SK-N-SH (cell line): ENCODE measurements at regions not wholly inside any gene's neighbourhood (a gene's known extent, or its start where the extent isn't known, plus 50 kb on each side); places are given as distances from the start of the nearest gene placed in this dataset.

Experiments used
- CTCF ChIA-PET: fragments of 300-600, 350-600 bp; formaldehyde crosslinking; extraction: SDS; loops from one replicate; lab custom pipeline; 2021; lab: Yijun Ruan, JAX
- POLR2A ChIA-PET: fragments of 350-600 bp; sonication (Branson Sonifier 250); formaldehyde crosslinking; extraction: SDS; loops from one replicate; lab custom pipeline; 2020; ENCODE audit warnings: antibody characterized with exemption, inconsistent platforms; lab: Yijun Ruan, JAX
- DNase-seq: peaks from one replicate; pipeline ENCODE4 v3.0.0; 2012
- H2AFZ ChIP-seq: fragments of 200-600 bp; sonication (generic); 2 replicates; pipeline ENCODE4 v1.8.1; 2016; ENCODE audit warnings: antibody characterized with exemption, mild to moderate bottlenecking, low read depth
- H3F3A ChIP-seq: fragments of 200-600 bp; sonication (generic); replicated peaks from 2 replicates; pipeline ENCODE3; 2016; ENCODE audit warnings: antibody characterized with exemption, mild to moderate bottlenecking; ENCODE audit not compliant: insufficient read depth
- H3K27ac ChIP-seq, 2 experiments: fragments of 200-500 bp in 1 of 2; fragments of 200-600 bp in 1 of 2; sonication (Bioruptor generic) in 1 of 2; sonication (generic), shearing (Covaris generic) in 1 of 2; 2 replicates each; pipeline versions ENCODE4 v1.5.1 to v1.6.1; 2014 to 2016; ENCODE audit warnings: low read depth in 2 of 2, inconsistent platforms in 1 of 2, low read length in 1 of 2, mild to moderate bottlenecking in 1 of 2, mixed read lengths in 1 of 2
- H3K27me3 ChIP-seq: fragments of 200-600 bp; sonication (generic), shearing (Covaris generic); 2 replicates; pipeline ENCODE4 v1.6.1; 2016; ENCODE audit warnings: mixed run types; ENCODE audit not compliant: insufficient read depth
- H3K36me3 ChIP-seq, 2 experiments: fragments of 200-500 bp in 1 of 2; fragments of 200-600 bp in 1 of 2; sonication (Bioruptor generic) in 1 of 2; sonication (generic) in 1 of 2; replicated peaks in 1 of 2; 2 replicates each; pipeline versions ENCODE3 to v1.5.1; 2014 to 2016; ENCODE audit warnings: low read length in 1 of 2, mild to moderate bottlenecking in 1 of 2; ENCODE audit not compliant: insufficient read depth in 2 of 2, control insufficient read depth in 1 of 2
- H3K4me1 ChIP-seq, 2 experiments: fragments of 200-500 bp in 1 of 2; fragments of 200-600 bp in 1 of 2; sonication (Bioruptor generic) in 1 of 2; sonication (generic), shearing (Covaris generic) in 1 of 2; 2 replicates each; pipeline versions ENCODE4 v1.5.1 to v1.6.1; 2014 to 2016; ENCODE audit warnings: low read depth in 1 of 2, low read length in 1 of 2, mixed run types in 1 of 2; ENCODE audit not compliant: insufficient read depth in 2 of 2, control insufficient read depth in 1 of 2
- H3K4me2 ChIP-seq: fragments of 200-600 bp; sonication (generic), shearing (Covaris generic); 2 replicates; pipeline ENCODE4 v1.6.1; 2017; ENCODE audit warnings: mixed run types
- H3K4me3 ChIP-seq, 2 experiments: fragments of 200-500 bp in 1 of 2; fragments of 200-600 bp in 1 of 2; sonication (Bioruptor generic) in 1 of 2; sonication (generic), shearing (Covaris generic) in 1 of 2; 2 replicates each; pipeline versions ENCODE4 v1.5.1 to v1.8.1; 2014 to 2016; ENCODE audit warnings: low read depth in 2 of 2, inconsistent platforms in 1 of 2, low read length in 1 of 2, mild to moderate bottlenecking in 1 of 2, mixed read lengths in 1 of 2, moderate library complexity in 1 of 2
- H3K79me2 ChIP-seq: fragments of 200-600 bp; sonication (generic); 2 replicates; pipeline ENCODE4 v1.8.1; 2017; ENCODE audit warnings: mild to moderate bottlenecking; ENCODE audit not compliant: insufficient read depth
- H3K9ac ChIP-seq: fragments of 200-600 bp; sonication (generic); 2 replicates; pipeline ENCODE4 v1.6.1; 2017; ENCODE audit warnings: mixed run types
- H3K9me2 ChIP-seq: fragments of 200-600 bp; sonication (generic); 2 replicates; pipeline ENCODE4 v1.6.1; 2017; ENCODE audit warnings: mixed run types
- H3K9me3 ChIP-seq: fragments of 200-600 bp; sonication (generic); 2 replicates; pipeline ENCODE4 v1.6.1; 2017; ENCODE audit warnings: mixed run types, mild to moderate bottlenecking, moderate library complexity
- H4K20me1 ChIP-seq: fragments of 200-600 bp; sonication (generic); 2 replicates; pipeline ENCODE4 v1.6.1; 2017; ENCODE audit warnings: mild to moderate bottlenecking, mixed run types; ENCODE audit not compliant: insufficient read depth
- CHD2 ChIP-seq: fragments of 150-350 bp; IDR thresholded peaks from 2 replicates; pipeline ENCODE4 v1.6.1; 2018; ENCODE audit warnings: low read length; ENCODE audit not compliant: partially characterized antibody
- ELF1 ChIP-seq: IDR thresholded peaks from 2 replicates; pipeline ENCODE4 v1.4.0; 2012
- EP300 ChIP-seq, 2 experiments: IDR thresholded peaks; 2 replicates each; pipeline versions ENCODE4 v1.4.0 to v1.6.1; 2012; ENCODE audit warnings: borderline replicate concordance in 1 of 2, low read depth in 1 of 2, low read length in 1 of 2
- FOXJ3 ChIP-seq: sonication (generic); formaldehyde crosslinking; IDR thresholded peaks from 2 replicates; pipeline ENCODE4 v1.5.1; 2020; ENCODE audit warnings: mild to moderate bottlenecking, missing genetic modification reagents
- GABPA ChIP-seq: IDR thresholded peaks from 2 replicates; pipeline ENCODE4 v1.4.0; 2012; ENCODE audit warnings: low read depth, mild to moderate bottlenecking
- GATA2 ChIP-seq: sonication (generic); formaldehyde crosslinking; IDR thresholded peaks from 2 replicates; pipeline ENCODE4 v1.5.0; 2020; ENCODE audit warnings: mild to moderate bottlenecking, missing genetic modification reagents
- JUND ChIP-seq: IDR thresholded peaks from 2 replicates; pipeline ENCODE4 v1.4.0; 2012
- MEF2A ChIP-seq: IDR thresholded peaks from 2 replicates; pipeline ENCODE4 v1.4.0; 2012; ENCODE audit warnings: low read depth, borderline replicate concordance
- RAD21 ChIP-seq: IDR thresholded peaks from 2 replicates; pipeline ENCODE4 v1.6.1; 2012; ENCODE audit warnings: mild to moderate bottlenecking, low read length
- SMC3 ChIP-seq: IDR thresholded peaks from 2 replicates; pipeline ENCODE4 v1.6.1; 2012; ENCODE audit warnings: low read depth, low read length, improper control_type of control experiment
- TCF12 ChIP-seq: IDR thresholded peaks from 2 replicates; pipeline ENCODE4 v1.4.0; 2012
- USF1 ChIP-seq: IDR thresholded peaks from 2 replicates; pipeline ENCODE4 v1.4.0; 2012; ENCODE audit warnings: low read depth, borderline replicate concordance
- YY1 ChIP-seq: IDR thresholded peaks from 2 replicates; pipeline ENCODE4 v1.4.0; 2012; ENCODE audit warnings: low read depth, mild to moderate bottlenecking
- WGBS: methylation state at CpG from one replicate; pipeline ENCODE4 v1.1.6; 2017; ENCODE audit warnings: low lambda C conversion rate; 5-methylcytosine and 5-hydroxymethylcytosine counted together
- TF ChIP-seq, protein P1 (sequence below): IDR thresholded peaks from 2 replicates; pipeline ENCODE4 v1.4.0; 2012; ENCODE audit warnings: low read depth, borderline replicate concordance

- TF ChIP-seq, protein P1, sequence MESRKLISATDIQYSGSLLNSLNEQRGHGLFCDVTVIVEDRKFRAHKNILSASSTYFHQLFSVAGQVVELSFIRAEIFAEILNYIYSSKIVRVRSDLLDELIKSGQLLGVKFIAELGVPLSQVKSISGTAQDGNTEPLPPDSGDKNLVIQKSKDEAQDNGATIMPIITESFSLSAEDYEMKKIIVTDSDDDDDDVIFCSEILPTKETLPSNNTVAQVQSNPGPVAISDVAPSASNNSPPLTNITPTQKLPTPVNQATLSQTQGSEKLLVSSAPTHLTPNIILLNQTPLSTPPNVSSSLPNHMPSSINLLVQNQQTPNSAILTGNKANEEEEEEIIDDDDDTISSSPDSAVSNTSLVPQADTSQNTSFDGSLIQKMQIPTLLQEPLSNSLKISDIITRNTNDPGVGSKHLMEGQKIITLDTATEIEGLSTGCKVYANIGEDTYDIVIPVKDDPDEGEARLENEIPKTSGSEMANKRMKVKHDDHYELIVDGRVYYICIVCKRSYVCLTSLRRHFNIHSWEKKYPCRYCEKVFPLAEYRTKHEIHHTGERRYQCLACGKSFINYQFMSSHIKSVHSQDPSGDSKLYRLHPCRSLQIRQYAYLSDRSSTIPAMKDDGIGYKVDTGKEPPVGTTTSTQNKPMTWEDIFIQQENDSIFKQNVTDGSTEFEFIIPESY, result no peak
These were observed 225.5 kb upstream of the ZNF462 start (continued) for GRCh38 chr9:106637486-106637885.

- CTCF ChIA-PET, result no interaction called here
- no peaks in the 10 kb centered on the region for H3K79me2 ChIP-seq
These were observed 222.9 kb upstream of the ZNF462 start for GRCh38 chr9:106639873-106640568.

More at GRCh38 chr9:106639873-106640568, 222.9 kb upstream of the ZNF462 start:
- H3K9me3 ChIP-seq, result no peaks in the 10 kb centered on the region
- no peaks in the 10 kb centered on the region for H3K4me1 ChIP-seq
- no peaks in the 10 kb centered on the region for H3F3A ChIP-seq
- H3K9me2 ChIP-seq, result no peaks in the 10 kb centered on the region
- H3K27ac ChIP-seq, result no peak overlapping the region
- no peak overlapping the region for H3K4me2 ChIP-seq
- no peak for DNase-seq
- POLR2A ChIA-PET, result no interaction called here
- H3K4me3 ChIP-seq, result no peak overlapping the region
- H2AFZ ChIP-seq, result no peak overlapping the region
- H3K9ac ChIP-seq, result no peak overlapping the region
- H4K20me1 ChIP-seq, result no peaks in the 10 kb centered on the region
- no peaks in the 10 kb centered on the region for H3K27me3 ChIP-seq
- no peaks in the 10 kb centered on the region for H3K36me3 ChIP-seq
- TF ChIP-seq, protein P1, result no peak
- TF ChIP-seq GATA2 (CRISPR knock-in tag), result no peak
- TF ChIP-seq CHD2, result no peak
- no peak for TF ChIP-seq EP300 (IDR thresholded peaks at IDR 0.05; ENCODE audit: borderline replicate concordance in 1 of 2, low read depth in 1 of 2, low read length in 1 of 2)
- TF ChIP-seq USF1, result no peak
- TF ChIP-seq GABPA, result no peak
- no peak for TF ChIP-seq YY1
- TF ChIP-seq RAD21, result no peak
- no peak for TF ChIP-seq JUND
- TF ChIP-seq SMC3, result no peak
- no peak for TF ChIP-seq TCF12
- no peak for TF ChIP-seq MEF2A
- TF ChIP-seq ELF1, result no peak
- no peak for TF ChIP-seq FOXJ3 (CRISPR knock-in tag)
- WGBS, result 67% methylated on average over 4 of the region's 4 CpGs
